DMS 273 (cell line): ENCODE measurements at regions not wholly inside any gene's neighbourhood (a gene's known extent, or its start where the extent isn't known, plus 50 kb on each side); places are given as distances from the start of the nearest gene placed in this dataset.
"Not testable (repeated sequence)": the region's sequence is repeated elsewhere in the genome, so short reads cannot be mapped to it uniquely, and the experiment has no call there.

Experiments
- DNase-seq: peaks from one replicate; lab custom pipeline; 2025; ENCODE audit not compliant: unreplicated experiment; lab: John Stamatoyannopoulos, UW

- DNase-seq: no peak
Measured at GRCh38 chrX:84611843-84612636, 109.8 kb upstream of the HDX start.

- no peak for DNase-seq
Measured at GRCh38 chrX:84634201-84634782, 132.0 kb upstream of the HDX start.

GRCh38 chrX:84666086-84666485 is 163.8 kb upstream of the HDX start:
- DNase-seq: no peak

GRCh38 chrX:84690228-84690627 is 188.0 kb upstream of the HDX start:
- DNase-seq: no peak

DNA sequence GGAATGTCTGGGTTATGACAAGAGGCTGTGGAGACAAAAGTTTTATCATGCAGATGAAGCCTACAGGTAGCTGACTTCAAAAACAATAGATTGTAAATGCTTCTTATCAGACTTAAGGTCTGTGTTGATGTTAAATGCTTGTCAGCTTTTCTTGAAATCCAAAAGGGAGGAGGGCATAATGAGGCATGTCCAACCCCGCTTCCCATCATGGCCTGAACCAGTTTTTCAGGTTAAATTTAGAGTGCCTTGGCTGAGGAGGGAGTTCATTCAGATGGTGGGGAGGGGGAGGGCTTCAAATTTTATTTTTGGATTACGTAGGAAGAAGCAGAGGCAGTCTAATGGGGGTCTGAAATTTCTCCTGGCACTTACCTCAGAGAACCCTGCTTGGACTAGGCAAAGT is 207.7 kb upstream of the HDX start:
- DNase-seq: no peak

DNA sequence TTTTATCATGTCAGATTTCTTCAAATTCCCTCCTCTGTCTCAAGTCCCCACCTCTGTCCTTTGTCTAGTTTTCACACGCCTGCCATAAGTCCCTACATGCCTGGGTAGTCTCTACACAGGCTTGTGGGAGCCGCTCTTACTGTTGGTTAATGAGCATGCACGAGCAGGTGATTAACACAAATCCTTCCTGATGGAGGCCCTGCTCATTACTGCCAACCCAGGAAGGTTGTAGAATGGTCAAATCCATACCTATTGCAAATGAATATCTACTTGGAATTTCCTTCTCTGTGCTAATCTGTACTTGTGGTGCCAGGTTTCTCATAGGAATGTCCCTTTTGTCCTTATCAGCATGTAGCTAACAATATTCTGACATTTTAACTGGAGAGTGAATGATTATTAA is 208.4 kb upstream of the HDX start:
- no peak for DNase-seq

DNA sequence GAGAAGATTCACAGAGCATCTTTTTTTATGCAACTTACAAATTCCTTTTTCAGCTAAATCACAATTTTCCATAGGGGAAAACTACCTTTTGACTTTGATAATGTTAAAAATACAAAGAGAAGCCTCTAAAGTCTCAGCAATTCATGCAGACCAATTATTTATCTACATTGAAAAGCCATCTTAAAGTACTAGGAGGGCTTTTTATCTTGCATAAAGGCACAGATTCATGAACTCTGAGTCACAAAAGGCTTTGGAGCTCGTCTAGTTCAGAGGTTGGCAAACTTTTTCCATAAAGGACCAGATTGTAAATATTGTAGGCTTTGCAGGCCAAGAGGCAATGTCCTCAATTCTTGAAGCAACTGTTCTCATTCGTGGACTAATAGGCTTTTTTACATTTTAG is 210.4 kb upstream of the HDX start:
- no peak for DNase-seq

- DNase-seq: no peak
Measured at GRCh38 chrX:84715315-84715714, 213.1 kb upstream of the HDX start.

DNA sequence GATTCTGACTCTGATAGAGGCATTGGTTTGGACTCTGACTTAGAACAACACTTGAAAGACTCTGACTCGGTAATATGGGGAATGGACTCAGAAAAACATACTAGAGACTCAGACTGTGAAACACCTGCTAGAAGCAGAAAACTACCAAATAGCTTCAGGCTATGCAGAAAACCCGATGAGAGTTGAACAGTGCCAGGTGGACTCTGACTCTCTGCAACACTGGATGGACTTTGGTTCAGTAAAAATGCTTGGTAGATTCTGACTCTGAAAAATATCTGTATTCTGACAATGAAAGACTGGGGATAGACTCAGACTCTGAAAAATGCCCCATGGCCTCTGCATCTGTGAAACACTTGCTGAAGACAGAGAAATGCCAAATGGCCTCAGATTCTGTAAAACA is 215.1 kb upstream of the HDX start:
- DNase-seq: no peak

DNA sequence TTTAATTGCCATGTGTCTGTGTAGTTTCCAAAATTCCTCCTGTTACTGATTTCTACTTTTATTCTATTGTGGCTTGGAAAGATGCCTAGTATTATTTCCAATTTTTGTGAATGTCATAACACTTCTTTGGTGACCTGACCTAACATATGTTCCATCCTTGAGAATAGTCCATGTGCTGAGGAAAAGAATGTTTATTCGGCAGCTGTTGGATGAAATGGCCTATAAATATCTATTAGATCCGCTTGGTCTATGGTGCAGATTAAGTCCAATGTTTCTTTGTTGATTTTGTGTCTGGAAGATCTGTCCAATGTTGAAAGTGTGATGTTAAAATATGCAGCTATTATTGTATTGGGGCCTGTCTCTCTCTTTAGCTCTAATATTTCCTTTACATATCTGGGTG is 219.2 kb upstream of the HDX start:
- no peak for DNase-seq

DNA sequence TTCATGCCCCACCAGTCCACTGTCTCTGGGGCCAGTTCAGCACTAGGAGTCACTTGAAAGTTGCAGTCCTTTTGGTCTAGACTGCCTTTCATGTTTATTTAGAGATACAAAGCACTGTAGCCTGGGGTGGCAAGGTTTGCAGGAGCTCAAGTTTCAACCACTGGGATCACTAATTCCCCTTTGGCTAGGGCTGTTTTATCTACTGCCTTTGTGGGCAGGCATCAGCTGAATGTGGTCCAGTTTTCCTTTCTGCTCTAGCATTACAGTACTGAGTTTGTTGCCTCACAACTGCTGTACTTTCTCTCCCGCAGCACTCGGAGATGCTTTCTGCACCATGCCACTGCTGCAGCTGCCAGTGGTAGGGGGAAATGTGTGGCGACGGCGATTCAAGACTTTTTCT is 222.3 kb upstream of the HDX start:
- no peak for DNase-seq

GRCh38 chrX:84729408-84729807 is 227.2 kb upstream of the HDX start:
- no peak for DNase-seq

DNA sequence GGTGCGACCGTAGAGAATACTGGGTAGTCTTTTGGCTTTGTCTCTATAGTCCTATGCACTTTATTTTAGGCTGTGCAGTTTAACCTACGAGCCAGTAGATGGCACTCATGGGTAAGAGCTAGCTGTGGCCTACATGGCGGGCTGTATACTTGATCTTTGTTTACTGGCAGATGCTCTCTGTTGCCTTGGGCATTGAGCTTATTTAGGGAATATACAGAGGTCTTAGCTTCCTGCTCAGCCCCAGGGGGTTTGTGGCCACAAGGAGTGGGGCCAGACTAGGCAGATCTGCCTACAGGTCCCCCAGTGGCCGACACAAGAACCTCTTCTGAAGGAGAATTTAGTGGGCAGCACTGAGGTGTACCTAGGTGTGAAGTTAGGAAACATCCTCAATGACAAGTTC is 227.6 kb upstream of the HDX start:
- DNase-seq: peak; percentile 72

- DNase-seq: no peak
Measured at GRCh38 chrX:84735025-84735424, 232.8 kb upstream of the HDX start.

DNA sequence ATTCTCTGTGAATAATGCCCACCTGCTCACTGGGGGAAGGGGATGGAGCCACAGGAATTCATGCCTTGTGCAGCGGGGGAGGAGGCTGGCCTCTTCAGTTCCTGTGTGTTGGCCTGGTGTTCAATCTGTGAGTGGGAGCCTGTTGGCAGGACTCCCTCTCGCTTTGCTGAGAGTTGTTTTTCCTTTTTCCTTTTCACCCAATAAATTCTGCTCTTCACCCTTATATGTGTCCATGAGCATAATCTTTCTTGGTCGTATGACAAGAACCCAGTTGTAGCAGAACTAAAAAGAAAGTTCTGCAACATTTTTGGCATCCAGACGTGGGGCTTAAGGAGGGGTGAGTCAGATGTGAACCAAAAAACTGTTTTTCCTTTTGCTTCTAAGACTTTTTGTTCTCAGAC is 235.2 kb upstream of the HDX start:
- DNase-seq: no peak

GRCh38 chrX:84747516-84747915 is 245.3 kb upstream of the HDX start:
- DNase-seq: no peak

- DNase-seq: no peak
Measured at GRCh38 chrX:84748965-84749656, 246.9 kb upstream of the HDX start.

GRCh38 chrX:84760560-84760959 is 243.1 kb upstream of the APOOL start:
- no peak for DNase-seq

- no peak for DNase-seq
Measured at GRCh38 chrX:84796321-84796720, 207.4 kb upstream of the APOOL start.

- peak; percentile 4 for DNase-seq
Measured at GRCh38 chrX:84830836-84831235, 172.8 kb upstream of the APOOL start.

GRCh38 chrX:84846541-84846940 is 157.1 kb upstream of the APOOL start:
- not testable (repeated sequence) for DNase-seq

GRCh38 chrX:84851183-84851582 is 152.5 kb upstream of the APOOL start:
- DNase-seq: not testable (repeated sequence)
